HG03095 (cell line): ENCODE measurements at regions not wholly inside any gene's neighbourhood (a gene's known extent, or its start where the extent isn't known, plus 50 kb on each side); places are given as distances from the start of the nearest gene placed in this dataset.
"Not testable (repeated sequence)": the region's sequence is repeated elsewhere in the genome, so short reads cannot be mapped to it uniquely, and the experiment has no call there.

Experiments used
- ATAC-seq: cut with Tn5 transposase; IDR thresholded peaks from one replicate; pipeline ENCODE4 v1.9.1; 2021; ENCODE audit warnings: moderate library complexity; ENCODE audit not compliant: unreplicated experiment

GRCh38 chr13:65733110-65733509 lies 1497.0 kb downstream of the PCDH9 start:
- no peak for ATAC-seq

DNA sequence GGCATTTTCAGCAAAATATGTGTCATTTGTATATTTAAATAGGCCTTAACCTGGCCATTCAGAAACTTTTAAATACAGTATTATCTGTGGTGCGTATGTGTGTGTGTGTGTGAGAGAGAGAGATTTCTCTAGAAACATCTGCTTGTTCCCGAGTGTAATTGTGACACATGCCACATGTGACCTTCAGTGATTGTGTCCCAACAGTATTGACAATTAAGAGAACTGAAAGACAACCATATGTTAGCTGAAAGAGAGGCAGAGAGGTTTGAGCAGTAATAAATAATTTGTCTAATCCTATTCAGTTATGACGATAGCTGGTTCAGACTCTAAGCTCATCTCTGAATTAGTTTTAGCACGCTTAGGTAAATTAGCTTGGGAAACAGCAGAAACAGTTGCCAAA lies 1503.1 kb downstream of the PCDH9 start:
- ATAC-seq: no peak

GRCh38 chr13:65725006-65725405 lies 1505.1 kb downstream of the PCDH9 start:
- no peak for ATAC-seq

DNA sequence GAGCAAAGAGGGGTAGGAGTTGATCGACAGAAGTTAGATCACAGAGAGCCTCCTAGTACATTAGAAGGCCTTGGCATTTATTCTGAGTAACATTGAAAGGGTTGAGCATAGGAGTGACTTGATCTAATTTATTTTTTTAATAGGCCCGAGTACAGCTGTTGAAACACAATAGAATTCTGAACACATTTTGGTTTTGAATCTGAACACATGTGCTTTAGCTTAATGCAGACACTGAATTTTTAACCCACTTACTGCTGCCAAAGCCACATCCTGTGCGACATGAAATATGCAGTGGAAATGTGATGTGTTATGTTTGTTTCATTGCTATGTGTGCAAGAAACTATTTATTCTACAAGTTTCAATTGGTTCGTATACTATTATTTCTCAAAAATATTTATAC lies 1505.9 kb downstream of the PCDH9 start:
- ATAC-seq: no peak

DNA sequence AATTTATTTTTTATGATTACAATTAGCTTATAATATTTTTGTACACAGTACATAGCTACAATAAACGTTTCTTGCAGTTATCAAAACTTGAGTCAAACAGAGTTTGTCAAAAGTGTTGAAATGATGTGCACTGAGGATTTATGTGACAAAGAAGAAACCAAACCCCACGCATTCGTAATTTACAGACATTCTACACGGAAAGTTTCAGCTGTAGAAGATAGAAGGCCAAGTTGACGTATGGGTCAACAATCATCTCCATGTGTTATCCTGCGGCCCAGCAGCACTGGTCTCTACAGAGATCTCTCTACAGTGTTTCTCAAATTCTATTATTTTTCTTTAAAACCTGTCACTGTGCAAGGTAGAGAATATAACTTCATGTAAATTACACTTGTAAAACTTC lies 1507.6 kb downstream of the PCDH9 start:
- no peak for ATAC-seq

- no peak for ATAC-seq
Observed at GRCh38 chr13:65719831-65720230, 1510.3 kb downstream of the PCDH9 start.

DNA sequence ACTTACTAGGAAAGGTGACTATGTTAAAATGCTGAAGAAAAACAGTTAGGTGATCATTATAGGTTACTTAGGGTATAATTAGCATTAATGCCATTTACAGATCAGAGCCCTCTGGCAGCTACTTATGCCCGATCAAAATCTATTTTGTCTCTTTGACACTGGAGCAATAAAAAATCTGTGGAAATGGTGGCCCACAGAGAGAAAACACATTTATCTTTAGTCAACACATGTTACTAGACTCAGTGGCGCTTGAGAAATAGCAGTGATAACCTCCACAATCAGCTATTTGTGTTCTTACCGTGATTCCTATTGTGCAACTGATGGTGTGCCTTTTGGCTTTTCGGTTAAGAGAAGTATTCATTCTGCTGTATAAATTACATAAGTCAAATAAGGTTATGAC lies 1519.6 kb downstream of the PCDH9 start:
- ATAC-seq: no peak

GRCh38 chr13:65697843-65698242 lies 1532.3 kb downstream of the PCDH9 start:
- no peak for ATAC-seq

DNA sequence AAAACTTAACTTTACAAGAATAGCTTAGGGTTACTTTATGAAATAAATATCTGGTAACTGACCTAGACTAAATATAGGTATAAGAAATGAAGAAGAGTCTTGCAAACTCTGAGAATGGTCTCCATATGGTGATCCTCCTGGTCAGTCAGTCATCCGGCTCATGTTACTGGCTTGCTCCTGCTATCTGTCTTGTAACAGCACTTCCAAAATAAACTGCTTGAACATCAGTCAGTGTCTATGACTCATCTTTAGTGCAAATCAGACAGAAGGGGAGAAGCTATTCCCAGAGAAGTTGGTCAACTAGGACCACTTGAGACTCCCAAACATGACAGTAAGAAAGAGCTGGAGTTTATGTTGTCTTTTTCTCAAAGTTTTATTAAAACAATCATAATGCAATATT lies 1550.9 kb downstream of the PCDH9 start:
- no peak for ATAC-seq

- ATAC-seq: no peak
Observed at GRCh38 chr13:65677906-65678305, 1552.2 kb downstream of the PCDH9 start.

DNA sequence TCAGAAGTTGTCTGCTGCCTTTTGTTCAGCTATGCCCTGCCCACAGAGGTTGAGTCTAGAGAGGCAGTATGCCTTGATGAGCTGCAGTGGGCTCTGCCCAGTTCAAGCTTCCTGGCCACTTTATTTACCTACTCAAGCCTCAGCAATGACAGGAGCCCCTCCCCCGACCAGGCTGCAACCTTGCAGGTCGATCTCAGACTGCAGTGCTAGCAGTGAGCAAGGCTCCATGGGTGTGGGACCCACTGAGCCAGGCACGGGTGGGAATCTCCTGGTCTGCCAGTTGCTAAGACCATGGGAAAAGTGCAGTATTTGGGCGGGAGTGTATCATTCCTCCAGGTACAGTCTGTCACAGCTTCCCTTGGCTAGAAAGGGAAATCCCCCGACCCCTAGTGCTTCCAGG lies 1554.8 kb downstream of the PCDH9 start:
- not testable (repeated sequence) for ATAC-seq

DNA sequence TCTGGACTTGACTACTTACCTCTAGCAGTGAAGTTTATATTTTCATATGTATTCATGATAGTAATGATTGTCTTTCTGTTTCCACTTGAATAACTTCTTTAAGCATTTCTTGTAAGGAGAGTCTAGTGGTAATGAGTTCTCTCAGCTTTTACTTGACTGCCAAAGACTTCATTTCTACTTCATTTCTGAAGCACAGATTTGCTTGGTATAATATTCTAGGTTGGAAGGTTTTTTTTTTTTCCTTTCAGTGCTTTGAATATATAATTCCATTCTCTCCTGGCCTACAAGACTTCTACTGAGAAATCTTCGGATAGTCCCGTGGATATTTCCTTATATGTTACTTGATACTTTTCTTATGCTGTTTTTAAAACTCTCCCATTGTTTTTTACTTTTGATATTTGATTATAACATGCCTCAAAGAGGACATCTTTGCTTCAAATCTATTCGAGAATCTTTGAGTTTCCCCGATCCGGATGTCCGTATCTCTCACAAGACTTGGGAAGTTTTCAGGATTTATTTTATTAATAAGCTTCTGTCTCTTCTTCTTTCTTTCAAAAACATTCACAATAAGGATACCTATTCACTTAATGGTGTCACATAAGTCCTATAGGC lies 1560.0 kb downstream of the PCDH9 start:
- ATAC-seq: no peak

GRCh38 chr13:65660731-65661130 lies 1569.4 kb downstream of the PCDH9 start:
- ATAC-seq: no peak

DNA sequence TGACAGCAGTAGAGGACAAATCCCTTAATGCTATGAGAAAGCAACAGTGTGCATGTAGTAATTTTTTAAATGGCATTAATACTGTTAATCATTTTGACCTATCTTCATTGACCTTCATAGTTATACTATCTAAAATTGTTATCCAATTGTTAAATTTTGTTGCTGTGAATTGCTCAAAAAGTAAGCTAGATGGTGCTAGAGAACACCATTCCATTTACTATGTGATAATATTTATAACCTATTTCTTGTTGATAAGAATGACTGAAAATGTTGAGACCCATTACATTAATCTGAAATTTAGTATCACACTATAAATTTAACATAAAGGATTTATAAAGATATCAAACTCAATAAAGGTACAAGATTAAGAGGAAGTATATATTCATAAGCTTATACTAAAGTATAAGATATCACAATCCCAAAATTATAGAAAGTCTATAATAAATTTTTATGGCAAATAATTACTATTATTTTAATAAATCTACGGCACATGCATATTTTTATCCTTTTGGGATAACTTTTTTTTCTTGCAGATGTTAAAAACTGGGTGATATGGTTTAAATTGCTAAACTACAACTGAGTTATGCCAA lies 1573.3 kb downstream of the PCDH9 start:
- no peak for ATAC-seq

- ATAC-seq: no peak
Observed at GRCh38 chr13:65653613-65654012, 1576.5 kb downstream of the PCDH9 start.

DNA sequence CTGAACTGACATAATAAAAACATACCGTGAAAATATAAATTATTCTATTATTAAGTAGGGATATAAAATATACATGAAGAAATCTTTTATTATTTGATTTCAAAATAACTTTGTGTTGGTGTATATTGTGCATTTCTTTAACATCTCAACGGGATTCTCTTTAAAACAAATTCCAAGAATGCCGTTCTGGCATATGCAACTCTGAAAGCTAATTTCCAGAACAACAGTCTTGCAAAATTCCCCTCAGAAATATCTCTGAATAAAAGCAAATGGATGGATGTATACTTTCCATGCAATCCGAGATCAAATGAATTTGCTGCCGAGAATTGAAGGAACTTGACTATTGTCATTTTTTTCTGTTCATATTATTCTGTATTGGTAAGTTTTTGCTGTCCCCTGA lies 1579.8 kb downstream of the PCDH9 start:
- no peak for ATAC-seq

DNA sequence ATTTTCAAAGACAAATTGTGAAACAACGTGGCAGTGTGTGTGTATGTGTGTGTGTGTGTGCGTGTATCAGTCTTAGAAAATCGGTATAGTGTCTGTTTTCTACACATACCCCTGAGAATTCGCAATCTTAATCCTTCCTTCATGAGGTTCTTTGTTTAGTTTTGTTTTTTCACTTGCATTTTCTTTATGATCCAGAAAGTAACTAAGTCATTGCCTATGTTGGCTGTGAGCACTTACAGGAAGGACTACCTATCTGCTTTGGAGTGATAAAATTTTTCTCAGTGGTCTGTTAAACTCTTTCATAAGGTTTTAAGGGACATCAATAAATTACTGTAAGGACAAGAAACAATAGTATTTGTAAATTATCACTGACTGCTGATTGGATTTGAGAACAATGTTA lies 1587.1 kb downstream of the PCDH9 start:
- no peak for ATAC-seq

- no peak for ATAC-seq
Observed at GRCh38 chr13:65642301-65642700, 1587.8 kb downstream of the PCDH9 start.

DNA sequence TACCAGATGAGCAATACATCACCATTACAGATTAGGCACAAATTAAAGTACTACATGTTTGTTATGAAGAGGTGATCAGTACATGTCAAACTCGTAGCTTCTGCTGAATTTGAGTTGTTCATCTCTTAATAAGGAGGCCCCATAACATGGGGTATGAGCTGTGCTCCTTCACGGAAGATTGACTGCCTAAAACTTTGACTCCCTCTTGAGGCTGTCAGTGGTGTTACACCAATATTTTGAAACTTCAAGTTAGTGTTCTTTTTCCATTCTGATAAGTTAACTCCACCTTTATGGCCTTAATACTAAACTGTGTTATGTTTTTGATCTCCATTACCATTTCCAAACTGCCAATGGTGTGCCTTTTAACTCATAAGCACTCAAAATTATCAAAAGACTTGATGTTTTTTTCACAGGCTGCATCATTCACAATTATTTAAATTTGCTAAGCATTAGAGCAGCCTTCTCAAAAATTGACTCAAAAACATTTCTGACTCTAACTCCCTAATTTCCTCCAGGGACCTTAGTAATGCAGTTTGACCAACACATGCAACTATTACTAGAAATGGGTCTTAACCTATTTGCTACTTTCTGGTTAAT lies 1591.5 kb downstream of the PCDH9 start:
- no peak for ATAC-seq

DNA sequence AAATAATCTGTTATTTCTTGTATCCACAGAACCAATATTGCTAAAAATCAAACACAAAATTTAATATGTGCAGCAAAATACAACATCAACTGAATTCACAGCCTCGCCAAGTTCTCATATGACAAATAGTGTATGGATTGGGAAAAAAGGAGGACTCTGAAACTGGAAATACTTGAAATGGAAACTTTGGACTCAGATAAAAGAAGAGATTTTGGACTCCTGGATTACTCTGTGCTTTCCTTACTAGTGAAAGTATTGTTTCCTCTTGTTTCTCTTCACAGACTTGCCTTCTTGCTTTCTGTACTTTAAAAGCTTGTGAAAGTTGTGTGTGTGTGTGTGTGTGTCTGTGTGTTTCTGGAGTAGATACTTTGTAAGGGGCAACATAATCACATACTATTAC lies 1596.3 kb downstream of the PCDH9 start:
- ATAC-seq: no peak

GRCh38 chr13:65631078-65631477 lies 1599.1 kb downstream of the PCDH9 start:
- ATAC-seq: no peak

- no peak for ATAC-seq
Observed at GRCh38 chr13:65629926-65630325, 1600.2 kb downstream of the PCDH9 start.

GRCh38 chr13:65623148-65623547 lies 1607.0 kb downstream of the PCDH9 start:
- ATAC-seq: no peak
